KMS-11 (cell line): ENCODE measurements at regions not wholly inside any gene's neighbourhood (a gene's known extent, or its start where the extent isn't known, plus 50 kb on each side); places are given as distances from the start of the nearest gene placed in this dataset.

Experiments used
- H2AFZ ChIP-seq: fragments of 200-600 bp; sonication (generic); 2 replicates; pipeline ENCODE4 v1.6.1; 2016; ENCODE audit warnings: antibody characterized with exemption, mixed run types, low read depth
- H3K27ac ChIP-seq: fragments of 200-600 bp; sonication (generic); 2 replicates; pipeline ENCODE4 v1.6.1; 2016; ENCODE audit warnings: mild to moderate bottlenecking, mixed run types
- H3K27me3 ChIP-seq: fragments of 200-600 bp; sonication (generic); 2 replicates; pipeline ENCODE4 v1.6.1; 2017; ENCODE audit warnings: mild to moderate bottlenecking, low read depth, mixed run types, moderate library complexity; ENCODE audit not compliant: insufficient read depth
- H3K36me3 ChIP-seq: fragments of 200-600 bp; sonication (generic); 2 replicates; pipeline ENCODE4 v1.6.1; 2017; ENCODE audit warnings: mild to moderate bottlenecking, mixed run types; ENCODE audit not compliant: insufficient read depth
- H3K4me1 ChIP-seq: fragments of 200-600 bp; sonication (generic); 2 replicates; pipeline ENCODE4 v1.6.1; 2016; ENCODE audit warnings: mild to moderate bottlenecking, low read depth, mixed run types; ENCODE audit not compliant: poor library complexity, severe bottlenecking
- H3K4me2 ChIP-seq: fragments of 200-600 bp; sonication (generic); 2 replicates; pipeline ENCODE4 v1.7.0; 2016; ENCODE audit warnings: mild to moderate bottlenecking, mixed run types
- H3K4me3 ChIP-seq: fragments of 200-600 bp; sonication (generic); IDR thresholded peaks from 2 replicates; pipeline ENCODE4 v1.6.1; 2017; ENCODE audit warnings: low read depth, low read length, mixed read lengths; ENCODE audit not compliant: insufficient read depth
- H3K79me2 ChIP-seq: fragments of 200-600 bp; sonication (generic); 2 replicates; pipeline ENCODE4 v1.6.1; 2016; ENCODE audit warnings: low read depth, mixed run types; ENCODE audit not compliant: insufficient read depth
- H3K9ac ChIP-seq: fragments of 200-600 bp; sonication (generic); 2 replicates; pipeline ENCODE4 v1.6.1; 2016; ENCODE audit warnings: mild to moderate bottlenecking, mixed run types
- H4K20me1 ChIP-seq: fragments of 200-600 bp; sonication (generic); 2 replicates; pipeline ENCODE4 v1.6.1; 2016; ENCODE audit warnings: mild to moderate bottlenecking, mixed run types; ENCODE audit not compliant: insufficient read depth
- CTCF ChIP-seq: fragments of 200-600 bp; sonication (generic); conservative IDR thresholded peaks from 2 replicates; pipeline ENCODE4 v1.6.1; 2017; ENCODE audit warnings: low read depth, mild to moderate bottlenecking, antibody characterized with exemption, low read length, moderate library complexity, mixed read lengths

DNA sequence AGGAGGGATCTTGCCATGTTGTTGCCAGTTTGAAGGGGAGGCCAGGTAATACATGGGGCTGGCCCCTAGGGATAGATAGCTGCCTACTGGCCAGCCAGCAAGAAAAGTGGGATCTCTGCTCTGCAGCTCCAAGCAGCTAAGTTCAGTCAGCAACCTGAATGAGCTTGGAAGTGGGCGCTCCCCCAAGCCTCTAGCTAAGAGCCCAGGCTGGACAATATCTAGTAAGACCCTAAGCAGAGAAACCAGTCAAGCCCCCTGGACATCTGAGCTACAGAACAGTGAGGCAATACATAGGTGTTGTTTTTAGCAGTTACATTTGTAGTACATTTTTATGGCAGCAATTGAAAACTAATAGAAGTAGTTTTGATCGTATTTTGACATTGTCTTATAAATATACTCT lies 409.8 kb upstream of the SMIM21 start:
- Histone ChIP-seq H3K79me2 (no peaks in the 10 kb centered on the region), H3K27me3 (no peaks in the 10 kb centered on the region), H3K36me3 (no peaks in the 10 kb centered on the region), H3K9ac (no peak overlapping the region), H4K20me1 (no peaks in the 10 kb centered on the region), H3K4me2 (no peak overlapping the region), H2AFZ (no peak overlapping the region), H3K27ac (no peak overlapping the region), H3K4me3 (no peak overlapping the region), H3K4me1 (no peaks in the 10 kb centered on the region)
- TF ChIP-seq CTCF, result no peak

- Histone ChIP-seq H3K79me2 (no peaks in the 10 kb centered on the region), H3K9ac (no peak overlapping the region), H3K36me3 (no peaks in the 10 kb centered on the region), H3K4me1 (no peaks in the 10 kb centered on the region), H3K27ac (no peak overlapping the region), H4K20me1 (no peaks in the 10 kb centered on the region), H3K4me3 (no peak overlapping the region), H3K27me3 (no peaks in the 10 kb centered on the region), H3K4me2 (no peak overlapping the region), H2AFZ (no peak overlapping the region)
- TF ChIP-seq CTCF, result no peak
Observed at GRCh38 chr18:75836516-75836915, 409.0 kb upstream of the SMIM21 start.

DNA sequence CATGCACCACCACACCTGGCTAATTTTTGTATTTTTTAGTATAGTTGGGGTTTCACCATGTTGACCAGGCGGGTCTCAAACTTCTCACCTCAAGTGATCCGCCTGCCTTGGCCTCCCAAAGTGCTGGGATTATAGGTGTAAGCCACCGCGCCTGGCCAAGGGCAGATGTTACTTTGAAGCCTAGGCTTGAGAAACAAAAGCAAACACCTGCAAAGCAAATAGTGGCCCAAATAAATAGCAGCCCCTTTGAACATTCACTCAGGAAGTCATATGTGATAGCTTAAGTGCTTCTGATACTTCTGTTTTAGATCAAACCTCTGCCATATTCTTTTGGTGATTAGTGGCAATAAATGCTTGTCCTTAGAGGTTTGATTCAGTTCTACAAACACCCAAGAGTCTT lies 404.5 kb upstream of the SMIM21 start:
- Histone ChIP-seq H3K4me1 (no peaks in the 10 kb centered on the region), H3K79me2 (no peaks in the 10 kb centered on the region), H3K27ac (no peak overlapping the region), H3K4me2 (no peak overlapping the region), H3K36me3 (no peaks in the 10 kb centered on the region), H3K4me3 (no peak overlapping the region), H2AFZ (no peak overlapping the region), H4K20me1 (no peaks in the 10 kb centered on the region), H3K27me3 (no peaks in the 10 kb centered on the region), H3K9ac (no peak overlapping the region)
- no peak for TF ChIP-seq CTCF

GRCh38 chr18:75830828-75831227 lies 403.3 kb upstream of the SMIM21 start:
- Histone ChIP-seq H3K36me3 (no peaks in the 10 kb centered on the region), H3K27me3 (no peaks in the 10 kb centered on the region), H3K79me2 (no peaks in the 10 kb centered on the region), H3K4me2 (no peak overlapping the region), H2AFZ (no peak overlapping the region), H3K4me1 (no peaks in the 10 kb centered on the region), H4K20me1 (no peaks in the 10 kb centered on the region), H3K4me3 (no peak overlapping the region), H3K27ac (no peak overlapping the region), H3K9ac (no peak overlapping the region)
- no peak for TF ChIP-seq CTCF

GRCh38 chr18:75829091-75829490 lies 401.6 kb upstream of the SMIM21 start:
- Histone ChIP-seq H3K27me3 (no peaks in the 10 kb centered on the region), H2AFZ (no peak overlapping the region), H3K4me3 (no peak overlapping the region), H3K27ac (no peak overlapping the region), H3K4me1 (no peaks in the 10 kb centered on the region), H4K20me1 (no peaks in the 10 kb centered on the region), H3K79me2 (no peaks in the 10 kb centered on the region), H3K4me2 (no peak overlapping the region), H3K9ac (no peak overlapping the region), H3K36me3 (no peaks in the 10 kb centered on the region)
- no peak for TF ChIP-seq CTCF
